WTC11 (cell line): ENCODE measurements at regions not wholly inside any gene's neighbourhood (a gene's known extent, or its start where the extent isn't known, plus 50 kb on each side); places are given as distances from the start of the nearest gene placed in this dataset.

Experiments
- ATAC-seq: fragments of 200-7000 bp; cut with Tn5 transposase; 2 replicates; pipeline ENCODE4 v1.10.0; 2021; ENCODE audit warnings: mild to moderate bottlenecking, moderate library complexity
- CTCF ChIA-PET: fragments of 300-600 bp; sonication (Branson Sonifier 250); formaldehyde crosslinking; loops from one replicate; lab custom pipeline; 2021; ENCODE audit warnings: antibody characterized with exemption; lab: Charles Lee
- POLR2A ChIA-PET: fragments of 350-600 bp; sonication (Branson Sonifier 250); formaldehyde crosslinking; loops from one replicate; lab custom pipeline; 2021; ENCODE audit warnings: antibody characterized with exemption; lab: Charles Lee
- DNase-seq: peaks from one replicate; pipeline ENCODE4 v3.0.0; 2021; ENCODE audit warnings: low spot score
- H3K27ac Mint-ChIP-seq: 2 replicates; pipeline ENCODE4 v1.8.0; 2021; ENCODE audit warnings: mixed read lengths
- H3K27me3 Mint-ChIP-seq: 2 replicates; pipeline ENCODE4 v1.8.0; 2021; ENCODE audit warnings: low read depth, mild to moderate bottlenecking, moderate library complexity, mixed read lengths
- H3K36me3 Mint-ChIP-seq: 2 replicates; pipeline ENCODE4 v1.8.0; 2021; ENCODE audit warnings: mixed read lengths
- H3K4me1 Mint-ChIP-seq: 2 replicates; pipeline ENCODE4 v1.8.0; 2022; ENCODE audit warnings: mixed read lengths
- H3K4me3 Mint-ChIP-seq: 2 replicates; pipeline ENCODE4 v1.8.0; 2021; ENCODE audit warnings: mild to moderate bottlenecking, moderate library complexity, mixed read lengths
- H3K9me3 Mint-ChIP-seq: 2 replicates; pipeline ENCODE4 v1.8.0; 2021; ENCODE audit warnings: mixed read lengths
- AR ChIP-seq: fragments of 250-450 bp; sonication (Bioruptor Pico); IDR thresholded peaks from 2 replicates; pipeline ENCODE4 v1.9.0; 2021; ENCODE audit warnings: mild to moderate bottlenecking
- ATF2 ChIP-seq: sonication (generic); formaldehyde crosslinking; IDR thresholded peaks from 2 replicates; pipeline ENCODE4 v1.8.1; 2022; ENCODE audit warnings: low read depth, missing genetic modification reagents, borderline replicate concordance
- CDX4 ChIP-seq: fragments of 250-450 bp; sonication (Bioruptor Pico); IDR thresholded peaks from 2 replicates; pipeline ENCODE4 v1.9.0; 2021; ENCODE audit warnings: moderate library complexity, mild to moderate bottlenecking, inconsistent platforms, borderline replicate concordance
- E2F5 ChIP-seq: sonication (generic); formaldehyde crosslinking; IDR thresholded peaks from 2 replicates; pipeline ENCODE4 v1.8.1; 2022; ENCODE audit warnings: mild to moderate bottlenecking, moderate library complexity, missing genetic modification reagents
- HMGA2 ChIP-seq: fragments of 250-450 bp; sonication (Bioruptor Pico); IDR thresholded peaks from 2 replicates; pipeline ENCODE4 v1.4.0; 2021; ENCODE audit warnings: mild to moderate bottlenecking, moderate library complexity
- IRF2 ChIP-seq: sonication (generic); formaldehyde crosslinking; IDR thresholded peaks from 2 replicates; pipeline ENCODE4 v1.8.0; 2022; ENCODE audit warnings: low read depth, missing genetic modification reagents, borderline replicate concordance
- JAZF1 ChIP-seq: fragments of 250-450 bp; sonication (Bioruptor Pico); IDR thresholded peaks from 2 replicates; pipeline ENCODE4 v1.9.0; 2021; ENCODE audit warnings: moderate library complexity, mild to moderate bottlenecking, inconsistent platforms
- JUN ChIP-seq: sonication (generic); formaldehyde crosslinking; IDR thresholded peaks from 2 replicates; pipeline ENCODE4 v1.8.0; 2023; ENCODE audit warnings: mild to moderate bottlenecking, missing genetic modification reagents
- PRRX2 ChIP-seq: fragments of 250-450 bp; sonication (Bioruptor Pico); IDR thresholded peaks from 2 replicates; pipeline ENCODE4 v1.8.0; 2021; ENCODE audit warnings: mild to moderate bottlenecking
- SMAD4 ChIP-seq: sonication (generic); formaldehyde crosslinking; IDR thresholded peaks from 2 replicates; pipeline ENCODE4 v1.8.0; 2022; ENCODE audit warnings: mild to moderate bottlenecking, missing genetic modification reagents
- TP53 ChIP-seq: sonication (generic); formaldehyde crosslinking; IDR thresholded peaks from 2 replicates; pipeline ENCODE4 v1.8.1; 2023; ENCODE audit warnings: mild to moderate bottlenecking, missing genetic modification reagents
- ZMAT4 ChIP-seq: fragments of 250-450 bp; sonication (Bioruptor Pico); IDR thresholded peaks from 2 replicates; pipeline ENCODE4 v1.9.0; 2021; ENCODE audit warnings: mild to moderate bottlenecking
- ZNF138 ChIP-seq: sonication (generic); formaldehyde crosslinking; conservative IDR thresholded peaks from 2 replicates; pipeline ENCODE4 v1.8.1; 2022; ENCODE audit warnings: mild to moderate bottlenecking, moderate library complexity, missing genetic modification reagents
- ZNF219 ChIP-seq: sonication (generic); formaldehyde crosslinking; IDR thresholded peaks from 2 replicates; pipeline ENCODE4 v1.8.0; 2023; ENCODE audit warnings: missing genetic modification reagents, mild to moderate bottlenecking, borderline replicate concordance
- ZNF317 ChIP-seq: sonication (generic); formaldehyde crosslinking; IDR thresholded peaks from 2 replicates; pipeline ENCODE4 v1.8.1; 2023; ENCODE audit warnings: low read depth, mild to moderate bottlenecking, moderate library complexity, missing genetic modification reagents, borderline replicate concordance
- ZNF396 ChIP-seq: fragments of 250-450 bp; sonication (Bioruptor Pico); IDR thresholded peaks from 2 replicates; pipeline ENCODE4 v1.8.0; 2021; ENCODE audit warnings: mild to moderate bottlenecking, moderate library complexity, borderline replicate concordance
- ZNF512 ChIP-seq: sonication (generic); formaldehyde crosslinking; IDR thresholded peaks from 2 replicates; pipeline ENCODE4 v1.8.1; 2022; ENCODE audit warnings: missing genetic modification reagents, borderline replicate concordance
- ZNF532 ChIP-seq: fragments of 250-450 bp; sonication (Bioruptor Pico); IDR thresholded peaks from 2 replicates; pipeline ENCODE4 v1.9.0; 2021; ENCODE audit warnings: mild to moderate bottlenecking, borderline replicate concordance
- ZSCAN18 ChIP-seq: fragments of 250-450 bp; sonication (Bioruptor Pico); IDR thresholded peaks from 2 replicates; pipeline ENCODE4 v2.1.2; 2022; ENCODE audit warnings: mild to moderate bottlenecking, moderate library complexity

- TF ChIP-seq ATF2 (CRISPR knock-in tag) (no peak), TP53 (CRISPR knock-in tag) (no peak), ZNF532 (no peak), ZNF219 (no peak), HMGA2 (CRISPR knock-in tag) (no peak), SMAD4 (no peak), JAZF1 (CRISPR knock-in tag) (no peak)
These were observed 254.0 kb upstream of the HTR1E start (continued) for GRCh38 chr6:86683132-86683908.

- ATAC-seq (no peak), DNase-seq (no peak)
- Mint-ChIP-seq H3K9me3 (peaks cover 29% of the 10 kb centered on the region), H3K27ac (no peak overlapping the region), H3K4me3 (no peak overlapping the region), H3K36me3 (0 out of 2 replicates have a peak, but pooled peaks cover 3% of the 10 kb centered on the region), H3K27me3 (no peaks in the 10 kb centered on the region; the same call in 1 of the 2 replicates), H3K4me1 (0 out of 2 replicates have a peak, but pooled peaks cover 3% of the 10 kb centered on the region)
- ChIA-PET POLR2A (no interaction called here), CTCF (interaction anchor here (0.9 to 1.2 kb wide), 2 partner anchors 11 to 255 kb away, joined by 3 to 5 read pairs; partner anchors contain the start of gene HTR1E)
- TF ChIP-seq ZNF512 (CRISPR knock-in tag) (no peak), IRF2 (CRISPR knock-in tag) (no peak), ZMAT4 (CRISPR knock-in tag) (no peak), ZSCAN18 (CRISPR knock-in tag) (no peak), ZNF396 (CRISPR knock-in tag) (no peak), ZNF138 (CRISPR knock-in tag) (no peak), HMGA2 (CRISPR knock-in tag) (no peak), AR (CRISPR knock-in tag) (no peak), E2F5 (no peak), PRRX2 (CRISPR knock-in tag) (no peak), ZNF317 (no peak), JUN (CRISPR knock-in tag) (no peak), CDX4 (CRISPR knock-in tag) (no peak)
These were observed 255.0 kb upstream of the HTR1E start for GRCh38 chr6:86682297-86682696.
